Activated CD4-positive, alpha-beta T cell treated with anti-CD3 and anti-CD28 coated beads for 4 hours (primary cell): ENCODE measurements at regions not wholly inside any gene's neighbourhood (a gene's known extent, or its start where the extent isn't known, plus 50 kb on each side); places are given as distances from the start of the nearest gene placed in this dataset.

Experiments
- DNase-seq, 2 donors: peaks; one replicate each; pipeline ENCODE4 v3.0.0-alpha.2; 2020

DNA sequence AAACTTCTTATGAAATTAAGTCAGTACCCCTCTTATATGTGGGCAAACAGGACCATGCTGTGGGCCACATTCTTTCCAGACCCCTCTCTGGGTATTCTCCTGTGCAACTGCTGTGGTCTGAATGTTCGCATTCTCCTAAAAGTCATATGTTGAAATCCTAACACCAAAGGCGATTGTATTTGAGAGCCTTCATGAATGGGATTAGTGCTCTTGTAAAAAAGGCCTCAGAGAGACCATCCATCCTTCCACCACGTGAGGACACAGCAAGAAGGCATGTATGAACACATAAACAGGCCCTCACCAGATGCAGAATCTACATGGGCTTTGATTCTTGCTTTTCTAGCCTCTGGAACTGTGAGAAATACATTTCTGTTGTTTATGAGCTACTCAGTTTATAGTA, 68.0 kb upstream of the NAALADL2 start:
- DNase-seq, result no peak

DNA sequence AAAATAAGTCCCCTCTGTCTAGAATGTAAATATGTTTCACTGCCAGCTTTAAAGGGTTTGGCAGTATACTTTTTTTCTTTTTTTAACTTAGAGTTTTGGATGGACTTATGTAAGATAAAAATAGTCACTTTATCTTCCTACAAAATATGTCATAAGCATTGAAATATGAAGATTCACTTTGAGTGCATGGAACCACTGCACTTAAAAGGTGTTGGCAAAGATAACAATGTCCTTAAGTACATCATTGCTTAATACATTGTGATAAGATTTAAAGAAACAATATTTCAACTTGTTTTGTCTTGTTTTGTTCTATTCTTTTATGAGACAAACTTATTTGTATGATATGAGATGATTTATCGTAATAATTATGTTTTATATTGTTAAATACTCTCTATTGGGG, 66.3 kb upstream of the NAALADL2 start:
- no peak for DNase-seq
